NCI-H2227 treated with DMSO at 0.1 percent for 48 hours (cell line): ENCODE measurements at regions not wholly inside any gene's neighbourhood (a gene's known extent, or its start where the extent isn't known, plus 50 kb on each side); places are given as distances from the start of the nearest gene placed in this dataset.

Source experiments
- DNase-seq: peaks from one replicate; lab custom pipeline; 2025; lab: John Stamatoyannopoulos, UW

DNA sequence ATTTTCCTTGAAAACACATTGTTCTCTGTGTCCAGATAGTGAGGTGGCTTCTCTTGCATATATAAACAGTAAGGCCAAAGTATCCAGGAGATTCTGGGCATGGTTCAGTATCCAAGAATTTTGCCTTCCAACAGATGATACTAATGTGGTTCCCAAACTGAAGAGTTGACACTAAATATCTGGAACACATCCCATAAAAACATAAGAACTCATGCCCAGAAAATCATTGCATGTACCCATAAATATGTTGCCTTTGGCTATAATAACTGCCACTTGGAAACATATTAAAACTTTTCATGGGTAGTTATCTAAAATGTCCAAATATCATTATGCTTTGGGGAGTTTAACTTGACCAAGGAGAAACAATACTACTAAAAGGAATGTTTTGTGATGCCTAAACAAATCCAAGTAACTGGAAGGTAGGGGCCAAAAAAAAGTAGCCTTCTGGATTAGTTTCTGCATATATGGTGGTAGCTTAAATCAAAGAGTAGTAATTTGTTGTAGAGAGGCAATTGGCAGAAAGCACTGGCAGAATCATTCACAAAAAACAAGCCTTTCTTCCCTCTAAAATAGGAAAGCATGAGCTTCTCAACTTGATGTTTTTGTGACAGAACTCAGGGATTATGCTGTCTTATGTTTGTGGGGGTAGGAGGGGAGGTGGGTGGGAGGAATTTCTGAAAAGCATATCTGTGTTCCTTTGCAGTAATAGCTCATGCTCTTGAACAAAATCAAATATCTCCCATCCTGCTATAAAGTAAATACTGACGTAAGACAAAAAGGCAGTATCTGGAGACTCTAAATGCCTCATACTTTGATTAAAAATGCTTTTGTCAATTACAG, 753.9 kb downstream of the TUSC7 start:
- no peak for DNase-seq

DNA sequence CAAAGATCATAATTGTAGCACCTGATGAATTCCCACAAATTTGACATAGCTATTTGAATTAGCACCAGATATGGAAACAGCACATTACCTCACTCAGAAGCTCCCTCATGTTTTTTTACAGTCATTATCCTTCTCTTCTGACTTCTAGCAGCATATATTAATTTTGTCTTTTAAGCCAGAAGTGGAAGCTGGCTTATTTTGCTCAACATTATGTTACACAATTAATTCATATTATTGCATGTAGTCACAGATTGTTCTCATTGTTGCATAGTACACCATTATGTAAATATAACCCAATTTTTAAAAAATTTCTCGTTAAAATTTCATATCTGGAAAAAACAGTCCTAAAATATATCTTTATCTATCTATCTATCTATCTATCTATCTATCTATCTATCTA, 762.3 kb downstream of the TUSC7 start:
- no peak for DNase-seq

DNA sequence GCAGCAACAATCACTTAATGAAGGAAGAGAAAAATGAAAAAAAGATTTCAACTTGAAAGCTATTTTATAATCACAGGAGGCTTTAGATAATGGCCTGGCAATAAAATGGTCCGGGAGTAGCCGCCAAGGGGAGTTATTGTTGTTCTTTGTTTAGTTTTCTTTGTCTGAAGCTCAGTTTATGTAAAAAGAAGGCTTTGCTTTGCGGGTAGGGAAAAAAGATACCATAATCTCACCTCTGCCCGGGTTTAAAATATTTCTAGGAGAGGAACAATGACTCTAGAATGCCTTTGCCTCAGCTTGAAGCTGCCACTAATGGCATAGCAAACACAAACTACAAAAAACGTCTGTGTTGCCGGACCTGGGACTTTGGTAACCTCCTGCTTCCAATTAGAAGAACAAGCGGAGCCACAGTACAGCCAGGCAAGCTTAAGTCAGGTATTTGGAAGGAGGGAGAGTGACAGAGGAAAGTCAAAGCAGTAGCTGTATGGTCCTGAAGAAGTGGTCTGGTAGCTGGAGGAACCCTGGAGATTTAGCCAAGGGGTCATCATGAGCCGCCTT, 764.5 kb downstream of the TUSC7 start:
- peak; percentile 66 for DNase-seq

DNA sequence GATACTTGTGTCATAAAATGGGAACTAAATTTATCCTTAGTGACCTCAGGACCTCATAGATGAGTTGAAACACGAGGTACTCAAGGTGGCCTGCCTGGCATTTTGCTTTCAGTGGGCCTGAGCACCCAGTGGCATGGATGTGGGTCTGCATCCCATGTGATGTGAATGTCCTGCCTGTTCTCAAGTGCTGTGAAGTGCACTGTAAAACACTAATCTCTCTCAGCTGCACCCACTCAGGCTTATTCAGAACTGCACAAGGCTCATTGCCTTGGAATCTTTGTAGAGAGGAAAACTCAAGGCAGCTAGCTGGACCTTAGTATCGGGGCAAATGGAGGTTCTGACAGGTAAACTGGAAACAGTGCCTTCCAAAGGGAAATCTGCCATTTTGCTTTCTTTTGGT, 767.0 kb downstream of the TUSC7 start:
- DNase-seq: no peak

DNA sequence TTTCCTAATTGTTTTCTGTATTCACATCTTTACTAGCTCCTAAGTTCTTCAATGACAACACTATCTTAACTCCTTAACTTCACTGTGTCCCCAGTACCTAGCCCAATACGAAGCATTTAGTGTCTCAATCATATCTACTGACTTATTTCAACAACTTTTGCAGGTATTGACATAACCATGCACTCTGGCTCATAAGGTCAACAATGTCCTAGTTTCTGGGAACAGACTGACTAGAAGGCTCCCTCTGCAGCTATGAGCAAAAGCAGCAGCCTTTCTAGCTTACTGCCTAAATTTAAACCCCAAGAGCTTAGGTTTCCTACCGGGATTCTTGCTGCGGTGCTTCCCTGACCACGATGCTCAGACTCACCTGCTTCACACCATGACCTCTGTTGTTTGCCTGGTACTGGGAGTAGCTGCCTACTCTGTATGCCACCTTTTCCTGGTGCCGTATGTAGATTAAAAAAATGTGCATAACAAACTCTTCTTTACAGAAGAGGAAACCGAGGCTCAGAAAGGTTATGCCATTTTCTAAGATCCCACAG, 767.7 kb downstream of the TUSC7 start:
- DNase-seq: no peak

DNA sequence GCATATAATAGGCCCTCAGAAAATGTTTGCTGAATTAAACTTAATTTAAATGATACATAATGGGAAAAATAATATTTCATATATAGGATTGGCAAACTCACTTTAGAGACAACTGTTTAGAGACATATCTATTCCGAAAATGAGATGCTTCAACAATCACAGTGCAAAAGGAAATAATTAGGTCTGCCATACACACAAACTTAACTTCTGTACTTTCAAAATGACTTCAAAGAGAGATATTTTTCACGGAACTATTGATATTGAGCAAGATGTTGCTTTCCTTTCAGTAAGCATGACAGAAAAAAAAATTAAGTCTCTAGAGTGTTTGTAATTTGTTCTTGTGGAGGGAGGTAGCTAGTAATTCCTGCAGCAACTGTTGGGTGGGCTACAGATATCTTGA, 769.5 kb downstream of the TUSC7 start:
- DNase-seq: no peak

DNA sequence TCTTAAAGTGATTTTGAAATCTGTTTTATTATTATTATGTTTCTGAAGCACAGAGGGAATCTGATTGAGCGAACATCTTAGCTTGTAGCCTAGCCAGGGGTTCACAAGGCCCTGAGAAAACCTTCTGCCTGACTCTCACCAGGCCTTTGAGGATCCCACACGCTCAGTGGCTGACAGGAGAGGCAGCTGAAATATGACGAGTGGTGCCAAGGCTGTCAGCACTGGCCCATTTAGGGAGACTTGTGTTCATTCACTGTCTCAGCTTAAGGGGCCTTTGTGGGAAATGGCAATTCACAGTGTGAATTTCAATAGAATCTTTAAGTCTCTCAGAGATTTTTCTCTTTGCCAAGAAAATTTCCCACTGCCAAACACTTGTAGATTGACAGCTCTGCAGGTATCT, 770.9 kb downstream of the TUSC7 start:
- DNase-seq: no peak

DNA sequence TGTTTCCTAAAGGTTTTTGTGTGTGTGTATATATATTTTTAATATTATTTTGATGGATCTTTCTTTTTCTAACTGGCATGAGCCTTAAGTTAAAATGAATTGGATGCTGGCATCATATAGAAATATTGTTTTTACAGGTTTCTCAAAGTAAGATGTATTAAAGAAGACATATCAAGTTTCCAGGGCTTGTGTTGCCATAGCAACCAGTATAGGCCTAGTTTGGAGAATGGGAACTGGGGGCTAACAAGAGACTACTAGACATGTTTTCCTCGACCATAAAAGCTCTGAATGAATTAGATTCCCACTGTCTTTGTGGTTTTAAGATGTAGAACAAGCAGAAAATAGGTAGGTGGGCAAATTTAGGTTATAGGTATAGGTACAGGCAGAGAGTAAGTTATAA, 771.4 kb downstream of the TUSC7 start:
- DNase-seq: no peak

DNA sequence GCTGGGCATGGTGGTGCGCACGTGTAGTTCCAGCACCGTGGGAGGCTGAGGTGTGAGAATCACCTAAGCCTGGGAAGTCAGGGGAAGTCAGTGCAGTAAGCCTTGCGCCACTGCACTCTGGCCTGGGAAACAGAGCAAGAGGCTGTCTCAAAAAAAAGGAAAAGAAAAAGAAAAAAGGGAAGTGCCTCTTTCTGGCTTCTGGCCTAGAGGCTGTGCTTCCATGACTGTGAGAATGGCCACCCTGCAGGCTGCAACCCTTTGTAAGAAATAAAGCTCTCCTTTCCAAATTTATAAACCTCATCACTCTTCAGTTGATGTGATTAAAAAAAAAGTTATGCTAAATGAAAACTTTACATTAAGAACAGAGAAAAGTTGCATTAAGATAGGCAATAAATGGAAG, 774.3 kb downstream of the TUSC7 start:
- no peak for DNase-seq

DNA sequence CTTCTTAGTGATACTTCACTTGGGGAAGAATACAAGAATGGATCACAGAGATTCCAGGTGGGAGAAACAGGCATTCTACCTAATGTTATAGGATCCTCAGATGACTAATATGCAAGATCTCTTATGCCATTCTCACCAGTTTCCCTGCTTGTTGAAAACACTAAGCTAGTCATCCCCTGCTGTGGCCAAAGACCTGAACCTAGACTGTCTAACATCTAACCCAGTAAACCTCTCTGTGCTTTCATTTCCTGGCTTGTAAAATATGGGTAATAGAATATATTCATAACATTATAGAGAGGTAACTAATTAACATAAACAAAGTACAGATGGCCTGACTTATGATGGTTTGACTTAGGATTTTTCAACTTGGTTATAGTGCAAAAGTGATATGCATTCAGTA, 776.3 kb downstream of the TUSC7 start:
- no peak for DNase-seq

DNA sequence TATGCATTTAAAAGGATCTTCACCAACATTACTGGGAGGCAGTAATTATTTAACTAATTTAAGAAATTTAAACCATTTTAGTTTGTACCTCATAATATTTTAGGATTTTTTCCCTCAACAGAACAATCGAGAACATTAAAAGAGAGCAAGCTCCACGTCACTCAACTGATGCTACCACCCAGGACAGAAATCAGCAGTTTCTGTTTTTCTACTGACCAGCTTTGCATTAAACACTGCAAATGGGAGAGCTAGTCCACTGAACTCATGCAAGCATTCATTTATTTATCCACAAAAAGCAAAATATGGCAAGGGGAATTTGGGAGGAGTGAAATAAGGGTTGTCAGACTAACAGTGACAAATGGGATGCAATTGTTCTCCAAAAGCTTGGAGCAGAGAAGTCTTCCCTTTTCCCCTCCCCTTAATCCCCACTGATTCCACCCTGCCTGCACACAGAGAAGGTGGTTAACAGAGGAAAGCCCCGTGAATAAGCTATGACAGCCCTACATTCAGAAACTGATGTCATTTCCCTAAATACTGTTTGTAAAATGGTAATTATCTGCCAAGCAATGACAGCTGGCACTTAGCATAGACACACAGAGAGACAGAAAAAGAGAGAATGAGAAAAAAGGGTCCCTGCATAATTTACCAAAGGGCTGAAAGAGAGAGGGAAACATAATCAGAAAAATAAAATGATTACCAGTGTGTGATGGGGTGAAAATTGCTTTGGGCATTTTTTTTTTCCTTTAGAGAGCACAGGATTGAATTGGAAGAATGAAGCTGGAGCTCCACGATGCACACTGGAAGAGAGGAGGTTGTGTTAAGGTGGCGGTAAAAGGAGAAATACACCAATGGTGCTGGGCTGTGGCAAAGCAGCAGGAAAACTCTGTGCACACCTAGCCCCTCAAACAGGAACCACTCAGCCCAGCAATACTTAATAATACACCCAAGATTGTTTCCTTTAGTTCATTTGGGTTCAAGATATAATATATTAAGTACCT, 777.4 kb downstream of the TUSC7 start:
- peak; percentile 38 for DNase-seq

DNA sequence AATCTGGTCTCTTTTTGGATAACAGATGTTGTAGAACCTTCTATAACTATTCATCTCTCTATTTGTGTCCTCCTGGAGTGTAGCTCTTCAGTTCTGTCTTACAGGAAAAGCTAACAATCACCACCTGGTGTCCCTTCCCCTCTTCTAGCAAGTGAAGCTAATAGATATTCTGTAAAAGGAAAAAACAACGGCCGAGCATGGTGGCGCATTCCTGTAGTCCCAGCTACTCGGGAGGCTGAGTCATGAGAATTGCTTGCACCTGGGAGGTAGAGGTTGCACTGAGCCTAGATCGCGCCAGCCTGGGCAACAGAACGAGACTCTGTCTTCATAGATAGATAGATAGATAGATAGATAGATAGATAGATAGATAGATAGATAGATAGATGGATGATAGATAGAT, 779.4 kb downstream of the TUSC7 start:
- no peak for DNase-seq

DNA sequence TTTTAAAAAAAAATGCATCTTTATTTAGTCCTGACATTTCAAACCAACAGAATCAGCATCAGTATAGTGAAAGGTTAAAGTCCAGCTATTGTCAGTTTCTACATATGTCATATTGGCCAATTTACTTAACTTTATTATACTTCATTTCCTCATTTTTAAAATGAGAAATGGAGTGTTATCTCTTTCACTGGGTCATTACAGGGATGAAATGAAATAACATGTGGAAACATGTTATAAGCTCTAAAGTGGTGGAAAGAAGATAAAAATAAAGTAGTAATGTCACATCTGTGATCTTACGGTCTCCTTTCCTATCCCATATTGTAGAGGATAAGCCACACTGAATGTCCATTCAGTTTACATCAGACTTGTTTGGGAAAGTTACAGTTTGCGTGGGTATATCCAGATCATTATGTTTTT, 780.1 kb downstream of the TUSC7 start:
- DNase-seq: no peak

DNA sequence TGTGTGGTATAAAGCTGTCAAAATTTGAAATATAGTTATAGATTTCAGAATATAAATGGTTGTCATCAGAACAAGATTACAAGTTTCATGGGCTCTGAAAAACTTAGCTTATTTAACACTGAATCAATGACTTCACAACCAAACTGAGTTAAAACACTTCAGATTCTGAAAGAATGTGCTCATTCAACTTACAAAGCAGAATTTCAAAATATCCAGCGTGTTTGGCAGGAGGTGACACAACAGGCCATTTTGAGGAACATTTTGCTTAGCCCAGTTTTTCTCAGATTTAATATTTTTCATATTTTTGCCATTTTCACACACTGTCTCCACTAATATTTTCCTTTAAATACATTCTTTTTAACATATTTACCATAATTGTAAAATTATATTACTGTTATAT, 781.1 kb downstream of the TUSC7 start:
- no peak for DNase-seq

DNA sequence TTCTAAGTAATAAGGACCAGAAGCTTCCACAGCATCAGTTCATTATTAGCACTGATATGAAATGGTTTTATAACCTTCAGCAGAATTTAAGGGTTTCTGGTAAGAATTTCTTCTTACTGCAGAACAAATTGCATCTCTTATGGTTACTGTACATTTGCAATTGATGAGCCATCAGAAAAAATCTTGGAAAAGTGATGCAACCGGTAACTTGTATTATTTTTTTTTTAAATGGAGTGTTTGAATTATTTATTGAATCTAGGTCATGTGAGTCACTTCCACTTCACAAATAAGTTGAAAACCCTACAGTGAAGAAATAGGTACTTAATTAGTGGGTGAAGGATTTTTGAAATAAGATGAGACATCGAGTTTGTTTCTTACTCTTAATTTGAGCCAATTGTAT, 786.0 kb downstream of the TUSC7 start:
- DNase-seq: no peak

DNA sequence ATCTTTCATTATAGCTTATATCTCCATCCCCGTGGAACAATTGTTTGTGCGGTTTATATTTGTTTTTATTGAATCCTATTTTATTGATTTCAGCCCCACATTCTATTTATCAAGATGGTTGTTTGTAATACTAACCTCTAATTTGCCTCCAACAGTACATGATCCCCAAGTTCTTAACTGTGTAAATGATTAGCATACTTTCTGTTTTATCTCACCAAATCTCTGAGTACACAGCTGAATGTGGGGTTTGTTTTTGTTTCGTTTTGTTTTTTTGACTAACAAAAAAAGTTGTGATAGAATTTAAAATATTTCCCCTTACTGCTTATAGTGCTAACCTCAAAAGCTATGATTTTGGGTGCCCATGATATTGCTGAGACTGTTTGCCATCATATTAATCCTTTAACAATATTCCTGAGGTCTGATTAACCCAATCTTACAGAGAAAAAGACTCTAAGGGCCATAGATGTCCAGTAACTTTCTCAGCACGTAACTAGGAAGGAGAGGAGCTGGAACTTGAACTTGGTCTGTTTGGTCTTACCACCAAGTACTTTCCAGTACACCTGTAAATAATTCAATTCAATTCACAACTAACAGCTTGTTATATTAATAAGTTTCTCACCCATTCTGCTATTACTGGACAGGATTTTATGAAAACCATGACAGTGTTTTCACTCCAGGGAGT, 789.8 kb downstream of the TUSC7 start:
- no peak for DNase-seq

DNA sequence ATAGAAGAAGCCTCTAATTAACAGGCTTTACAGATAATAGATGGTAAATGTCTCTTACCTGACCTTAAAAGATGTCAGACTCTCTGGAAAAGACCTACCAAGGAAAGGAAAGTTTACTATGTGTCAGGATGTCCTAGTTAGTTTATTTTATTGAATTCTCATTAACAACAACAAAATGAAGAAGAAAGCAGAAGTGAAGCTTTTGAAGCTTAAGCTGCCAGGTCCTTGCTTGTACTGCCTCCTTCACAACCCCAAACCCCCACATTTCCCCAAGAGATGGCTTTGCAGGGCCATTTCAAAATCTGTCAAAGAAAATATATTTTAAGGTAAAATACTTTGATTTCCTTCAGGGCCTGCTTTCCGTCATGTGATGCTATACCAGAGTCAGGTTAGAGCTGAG, 798.4 kb downstream of the TUSC7 start:
- DNase-seq: no peak

DNA sequence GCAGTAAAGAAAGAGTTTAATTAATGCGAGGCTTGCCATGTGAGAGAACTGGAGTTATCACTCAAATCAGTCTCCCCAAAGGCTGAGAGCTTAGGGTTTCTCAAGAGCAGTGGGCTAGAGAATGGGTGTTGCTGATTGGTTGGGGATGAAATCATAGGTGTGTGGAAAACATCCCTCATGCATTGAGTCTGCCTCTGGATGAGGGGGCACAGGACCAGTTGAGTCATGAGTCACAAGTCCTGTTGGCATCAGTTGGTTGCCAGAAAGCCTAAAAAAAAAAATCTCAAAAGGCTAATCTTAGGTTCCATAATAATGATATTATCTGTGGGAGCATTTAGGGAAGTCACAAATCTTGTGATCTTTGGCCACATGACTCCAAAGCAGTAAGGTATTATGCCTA, 800.3 kb downstream of the TUSC7 start:
- no peak for DNase-seq

DNA sequence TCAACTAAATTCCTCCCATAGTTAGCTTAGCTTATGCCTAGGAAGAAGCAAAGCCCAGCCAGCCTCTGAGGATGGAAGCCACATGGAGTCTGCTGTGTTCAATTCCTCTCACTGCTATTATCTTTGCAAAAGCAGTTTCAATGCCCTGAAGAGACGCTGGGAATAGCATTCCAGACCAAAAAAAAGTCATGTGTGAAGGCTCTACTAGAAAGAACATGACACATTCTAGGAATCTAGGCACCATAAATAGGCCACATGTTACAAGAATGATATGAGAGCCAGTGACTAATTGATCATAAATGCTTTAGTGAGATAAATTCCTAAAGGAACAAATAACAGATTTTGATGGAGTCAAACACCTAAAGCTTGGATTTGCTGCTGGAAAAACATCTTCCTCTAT, 800.8 kb downstream of the TUSC7 start:
- no peak for DNase-seq

DNA sequence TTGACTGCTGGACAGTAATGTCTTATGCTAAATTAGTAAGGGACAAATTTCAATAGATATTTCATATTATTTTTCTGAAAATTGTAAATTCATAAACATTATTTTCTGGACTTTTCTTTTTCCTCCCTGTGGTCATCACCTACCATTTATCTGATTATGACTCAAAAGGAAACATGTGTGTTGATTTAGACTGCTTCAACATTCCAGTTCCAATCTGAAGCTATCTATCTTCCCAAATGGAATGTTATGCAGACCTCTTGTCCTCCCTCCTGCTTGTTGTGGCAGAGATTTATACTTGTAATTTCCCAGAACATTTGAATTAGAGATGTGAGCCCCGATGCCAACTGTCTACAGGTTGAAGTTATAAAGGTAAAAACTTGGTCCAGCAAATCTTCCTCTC, 803.4 kb downstream of the TUSC7 start:
- no peak for DNase-seq

DNA sequence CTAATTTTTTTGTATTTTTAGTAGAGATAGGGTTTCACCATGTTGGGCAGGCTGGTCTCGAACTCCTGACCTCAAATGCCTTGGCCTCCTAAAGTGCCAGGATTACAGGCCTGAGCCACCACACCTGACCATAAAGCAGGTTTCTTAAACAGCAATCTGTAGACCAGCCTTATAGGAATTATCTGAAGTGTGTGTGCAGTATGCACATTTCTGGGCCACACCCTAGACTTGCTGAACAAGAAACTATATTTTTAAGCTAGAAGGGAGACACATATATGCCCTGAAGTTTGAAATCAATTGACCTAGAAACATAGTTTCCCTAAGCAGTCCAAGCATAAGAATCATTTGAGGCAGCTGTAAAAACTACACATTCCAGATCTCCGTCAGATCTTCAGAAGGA, 805.7 kb downstream of the TUSC7 start:
- DNase-seq: no peak

DNA sequence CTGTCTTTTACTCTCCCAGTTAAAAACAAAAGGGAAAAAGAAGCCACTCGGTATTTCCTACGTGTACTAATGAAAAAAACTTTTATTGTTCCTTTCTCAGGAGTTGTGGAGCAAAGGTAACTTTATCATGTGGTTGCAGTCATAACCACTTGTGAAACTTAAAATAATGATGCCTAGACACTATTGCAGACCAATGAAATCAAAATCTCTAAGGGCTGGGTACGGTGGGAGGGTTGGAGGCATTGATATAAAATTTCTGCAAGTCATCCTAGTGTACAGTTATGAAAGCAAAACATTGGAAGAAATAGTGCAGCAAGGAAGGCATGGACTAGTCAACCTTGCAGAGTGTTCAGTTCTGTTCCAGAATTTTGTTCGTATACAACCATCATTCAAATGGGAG, 808.8 kb downstream of the TUSC7 start:
- DNase-seq: no peak
